Glutamatergic neuron (in vitro differentiated cells): ENCODE measurements at regions not wholly inside any gene's neighbourhood (a gene's known extent, or its start where the extent isn't known, plus 50 kb on each side); places are given as distances from the start of the nearest gene placed in this dataset.

Experiments used
- DNase-seq: peaks from one replicate; pipeline ENCODE4 v3.0.0; 2022
- H3K27ac Mint-ChIP-seq: one replicate; pipeline ENCODE4 v1.8.0; 2020; ENCODE audit warnings: mild to moderate bottlenecking, mixed read lengths, inconsistent platforms; ENCODE audit not compliant: unreplicated experiment
- H3K27me3 Mint-ChIP-seq: one replicate; pipeline ENCODE4 v1.8.0; 2020; ENCODE audit warnings: mild to moderate bottlenecking, moderate library complexity, mixed read lengths, inconsistent platforms; ENCODE audit not compliant: unreplicated experiment
- H3K36me3 Mint-ChIP-seq: one replicate; pipeline ENCODE4 v1.8.0; 2020; ENCODE audit warnings: mild to moderate bottlenecking, mixed read lengths, inconsistent platforms; ENCODE audit not compliant: unreplicated experiment
- H3K4me1 Mint-ChIP-seq: one replicate; pipeline ENCODE4 v1.8.0; 2020; ENCODE audit warnings: mild to moderate bottlenecking, low read depth, mixed read lengths, inconsistent platforms; ENCODE audit not compliant: unreplicated experiment
- H3K4me3 Mint-ChIP-seq: one replicate; pipeline ENCODE4 v1.8.0; 2020; ENCODE audit warnings: mild to moderate bottlenecking, mixed read lengths, inconsistent platforms; ENCODE audit not compliant: unreplicated experiment
- H3K9me3 Mint-ChIP-seq: one replicate; pipeline ENCODE4 v1.8.0; 2020; ENCODE audit warnings: mild to moderate bottlenecking, moderate library complexity, mixed read lengths, inconsistent platforms; ENCODE audit not compliant: unreplicated experiment
- CTCF ChIP-seq: fragments of 200-600 bp; sonication (generic); IDR thresholded peaks from one replicate; pipeline ENCODE4 v1.5.0; 2021; ENCODE audit not compliant: partially characterized antibody, unreplicated experiment

GRCh38 chr2:146642066-146642465, 1202.8 kb upstream of the ACVR2A start:
- H3K9me3 Mint-ChIP-seq: peaks cover 3% of the 10 kb centered on the region
- H3K4me3 Mint-ChIP-seq: no peak overlapping the region
- no peaks in the 10 kb centered on the region for H3K4me1 Mint-ChIP-seq
- H3K36me3 Mint-ChIP-seq: peaks cover 7% of the 10 kb centered on the region
- DNase-seq: no peak
- H3K27ac Mint-ChIP-seq: no peak overlapping the region
- no peaks in the 10 kb centered on the region for H3K27me3 Mint-ChIP-seq
- TF ChIP-seq CTCF: no peak

- Mint-ChIP-seq H3K36me3 (no peaks in the 10 kb centered on the region), H3K4me1 (no peaks in the 10 kb centered on the region), H3K4me3 (no peak overlapping the region), H3K9me3 (no peaks in the 10 kb centered on the region), H3K27ac (no peak overlapping the region), H3K27me3 (no peaks in the 10 kb centered on the region)
- no peak for DNase-seq
- TF ChIP-seq CTCF: no peak
Observed at GRCh38 chr2:146634230-146635097, 1210.4 kb upstream of the ACVR2A start.

DNA sequence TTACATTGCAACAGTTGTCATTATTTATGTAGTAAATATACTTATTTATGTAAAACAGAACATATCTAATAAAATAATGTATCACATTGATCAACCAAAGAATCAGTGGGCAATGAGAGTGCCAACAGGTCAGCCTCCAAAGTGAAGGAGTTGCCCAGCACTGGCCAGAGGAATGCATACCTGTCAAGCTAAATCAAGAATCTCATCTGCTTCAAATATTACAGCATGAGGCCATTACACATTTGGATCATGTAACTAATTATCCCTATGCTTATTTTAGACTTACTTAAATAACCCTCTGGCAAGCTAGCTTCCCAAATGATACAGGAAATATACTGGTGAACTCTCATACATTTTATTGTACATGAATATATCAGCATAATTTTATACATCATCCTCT, 1211.7 kb upstream of the ACVR2A start:
- no peak overlapping the region for H3K4me3 Mint-ChIP-seq
- no peak overlapping the region for H3K27ac Mint-ChIP-seq
- H3K36me3 Mint-ChIP-seq: no peaks in the 10 kb centered on the region
- DNase-seq: no peak
- no peaks in the 10 kb centered on the region for H3K9me3 Mint-ChIP-seq
- TF ChIP-seq CTCF: no peak
- no peaks in the 10 kb centered on the region for H3K27me3 Mint-ChIP-seq
- no peaks in the 10 kb centered on the region for H3K4me1 Mint-ChIP-seq

DNA sequence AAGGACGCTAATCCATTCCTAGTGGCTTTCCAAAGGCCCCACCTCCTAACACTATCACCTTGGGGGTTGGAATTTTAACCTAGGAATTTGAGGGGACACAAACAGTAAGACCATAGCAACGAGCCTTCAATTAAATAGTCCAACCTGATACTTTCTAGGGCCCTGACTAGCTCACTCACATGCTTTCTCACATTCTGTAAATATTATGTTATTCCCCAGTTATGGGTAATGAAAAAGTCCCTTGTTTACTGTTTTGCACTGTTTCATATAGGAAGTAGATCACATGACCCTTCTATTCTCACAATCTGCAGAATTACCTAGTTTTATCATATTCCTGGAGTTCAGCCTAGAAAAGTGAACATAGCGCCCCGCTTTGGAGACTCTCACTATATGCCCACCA, 1212.1 kb upstream of the ACVR2A start:
- Mint-ChIP-seq H3K27ac (no peak overlapping the region), H3K9me3 (no peaks in the 10 kb centered on the region), H3K27me3 (no peaks in the 10 kb centered on the region), H3K4me3 (no peak overlapping the region), H3K4me1 (no peaks in the 10 kb centered on the region), H3K36me3 (no peaks in the 10 kb centered on the region)
- TF ChIP-seq CTCF: no peak
- no peak for DNase-seq

DNA sequence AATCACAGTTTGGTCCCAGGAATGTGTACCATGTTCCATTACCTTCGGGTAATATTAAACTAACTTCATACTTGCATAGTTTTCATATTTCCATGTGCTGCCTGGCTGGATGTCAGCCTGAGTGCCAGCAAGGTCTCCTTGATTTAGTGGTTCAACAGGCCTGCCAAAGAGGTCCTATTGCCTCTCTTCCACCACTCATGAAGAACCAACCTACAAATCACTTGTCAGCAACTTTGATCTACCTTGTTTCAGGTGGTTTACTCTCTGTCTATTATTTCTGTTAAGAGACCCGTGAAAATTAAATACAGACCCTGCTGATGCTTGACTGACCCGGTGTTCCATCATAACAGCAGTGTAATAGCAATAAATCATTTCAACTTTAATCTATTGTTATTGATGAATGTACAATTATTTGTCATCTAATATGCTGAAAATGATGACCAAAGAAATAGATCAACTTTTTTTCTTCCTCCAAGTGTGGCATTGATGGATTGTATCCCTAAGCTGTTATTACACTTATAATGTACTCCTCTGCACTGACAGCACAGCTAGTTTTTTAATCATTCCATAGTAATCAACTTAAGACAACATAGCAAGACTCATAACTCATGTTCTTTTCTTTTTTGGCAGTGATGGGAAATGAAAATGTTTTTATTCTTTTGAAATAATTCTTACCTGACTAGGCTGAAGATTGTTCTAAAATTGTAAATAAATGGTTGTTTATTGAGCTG, 1220.2 kb upstream of the ACVR2A start:
- no peak for DNase-seq
- Mint-ChIP-seq H3K9me3 (no peaks in the 10 kb centered on the region), H3K36me3 (no peaks in the 10 kb centered on the region), H3K27me3 (no peaks in the 10 kb centered on the region), H3K27ac (no peak overlapping the region), H3K4me3 (no peak overlapping the region), H3K4me1 (no peaks in the 10 kb centered on the region)
- no peak for TF ChIP-seq CTCF
